ENCODE measurements at regions not wholly inside any gene's neighbourhood (a gene's known extent, or its start where the extent isn't known, plus 50 kb on each side); places are given as distances from the start of the nearest gene placed in this dataset.

- DNase-seq, result no peak
Observed at GRCh38 chr6:92806254-92806653, 613.1 kb downstream of the EPHA7 start.

GRCh38 chr6:92791403-92791802 is 628.0 kb downstream of the EPHA7 start:
- DNase-seq, result no peak

- DNase-seq, result no peak
Observed at GRCh38 chr6:92790381-92790780, 629.0 kb downstream of the EPHA7 start.

- no peak for DNase-seq
Observed at GRCh38 chr6:92784235-92784634, 635.1 kb downstream of the EPHA7 start.

- no peak for DNase-seq
Observed at GRCh38 chr6:92779746-92780145, 639.6 kb downstream of the EPHA7 start.

- no peak for DNase-seq
Observed at GRCh38 chr6:92777146-92777740, 642.1 kb downstream of the EPHA7 start.

GRCh38 chr6:92770540-92770939 is 648.8 kb downstream of the EPHA7 start:
- DNase-seq, result no peak

GRCh38 chr6:92767101-92767500 is 652.3 kb downstream of the EPHA7 start:
- DNase-seq, result no peak

GRCh38 chr6:92763680-92764079 is 655.7 kb downstream of the EPHA7 start:
- no peak for DNase-seq

- DNase-seq, result no peak
Observed at GRCh38 chr6:92763274-92763584, 656.1 kb downstream of the EPHA7 start.

GRCh38 chr6:92762443-92763273 is 656.7 kb downstream of the EPHA7 start:
- no peak for DNase-seq

- DNase-seq, result no peak
Observed at GRCh38 chr6:92759178-92759577, 660.2 kb downstream of the EPHA7 start.

- no peak for DNase-seq
Observed at GRCh38 chr6:92757925-92758324, 661.4 kb downstream of the EPHA7 start.

GRCh38 chr6:92756912-92757311 is 662.4 kb downstream of the EPHA7 start:
- DNase-seq, result no peak

- no peak for DNase-seq
Observed at GRCh38 chr6:92753956-92754355, 665.4 kb downstream of the EPHA7 start.

GRCh38 chr6:92752114-92752513 is 667.2 kb downstream of the EPHA7 start:
- DNase-seq, result no peak

GRCh38 chr6:92748131-92748530 is 671.2 kb downstream of the EPHA7 start:
- DNase-seq, result no peak

- DNase-seq, result no peak
Observed at GRCh38 chr6:92737983-92738382, 681.4 kb downstream of the EPHA7 start.

- no peak for DNase-seq
Observed at GRCh38 chr6:92723390-92723931, 695.9 kb downstream of the EPHA7 start.

GRCh38 chr6:92719773-92720172 is 699.6 kb downstream of the EPHA7 start:
- no peak for DNase-seq

- no peak for DNase-seq
Observed at GRCh38 chr6:92716638-92717037, 702.7 kb downstream of the EPHA7 start.

GRCh38 chr6:92715991-92716390 is 703.4 kb downstream of the EPHA7 start:
- DNase-seq, result no peak

- no peak for DNase-seq
Observed at GRCh38 chr6:92714346-92714745, 705.0 kb downstream of the EPHA7 start.

GRCh38 chr6:92710048-92710447 is 709.3 kb downstream of the EPHA7 start:
- no peak for DNase-seq

GRCh38 chr6:92708945-92709344 is 710.4 kb downstream of the EPHA7 start:
- no peak for DNase-seq

All from GDM1 (cell line).